ENCODE measurements at regions not wholly inside any gene's neighbourhood (a gene's known extent, or its start where the extent isn't known, plus 50 kb on each side); places are given as distances from the start of the nearest gene placed in this dataset.
"Not testable (repeated sequence)": the region's sequence is repeated elsewhere in the genome, so short reads cannot be mapped to it uniquely, and the experiment has no call there.

DNA sequence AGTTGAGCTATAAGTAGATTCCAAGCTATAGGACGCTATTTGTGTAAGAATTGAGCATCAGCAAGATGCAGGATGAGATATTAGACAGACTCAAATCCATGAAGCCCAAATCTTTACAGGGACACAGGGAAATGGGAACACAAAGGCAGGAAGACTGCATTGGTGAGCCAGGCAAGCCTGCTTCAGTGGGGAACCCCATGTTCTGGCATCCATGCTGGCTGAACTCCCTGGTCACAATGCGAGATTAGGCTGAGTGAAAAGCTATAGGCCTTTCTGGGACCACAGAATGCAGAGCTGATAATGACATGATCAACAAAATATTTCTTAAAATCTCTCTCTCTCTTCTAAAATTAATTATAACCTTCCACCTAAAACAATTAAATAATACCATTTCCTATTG lies 170.5 kb downstream of the CDC14C start:
- TF ChIP-seq, protein P1, sequence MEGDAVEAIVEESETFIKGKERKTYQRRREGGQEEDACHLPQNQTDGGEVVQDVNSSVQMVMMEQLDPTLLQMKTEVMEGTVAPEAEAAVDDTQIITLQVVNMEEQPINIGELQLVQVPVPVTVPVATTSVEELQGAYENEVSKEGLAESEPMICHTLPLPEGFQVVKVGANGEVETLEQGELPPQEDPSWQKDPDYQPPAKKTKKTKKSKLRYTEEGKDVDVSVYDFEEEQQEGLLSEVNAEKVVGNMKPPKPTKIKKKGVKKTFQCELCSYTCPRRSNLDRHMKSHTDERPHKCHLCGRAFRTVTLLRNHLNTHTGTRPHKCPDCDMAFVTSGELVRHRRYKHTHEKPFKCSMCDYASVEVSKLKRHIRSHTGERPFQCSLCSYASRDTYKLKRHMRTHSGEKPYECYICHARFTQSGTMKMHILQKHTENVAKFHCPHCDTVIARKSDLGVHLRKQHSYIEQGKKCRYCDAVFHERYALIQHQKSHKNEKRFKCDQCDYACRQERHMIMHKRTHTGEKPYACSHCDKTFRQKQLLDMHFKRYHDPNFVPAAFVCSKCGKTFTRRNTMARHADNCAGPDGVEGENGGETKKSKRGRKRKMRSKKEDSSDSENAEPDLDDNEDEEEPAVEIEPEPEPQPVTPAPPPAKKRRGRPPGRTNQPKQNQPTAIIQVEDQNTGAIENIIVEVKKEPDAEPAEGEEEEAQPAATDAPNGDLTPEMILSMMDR (conservative IDR thresholded peaks at IDR 0.05; ENCODE audit: control insufficient read depth, insufficient read depth, low read depth, low read length): no peak
- no peak for DNase-seq (ENCODE audit: low read depth)
- no peak overlapping the region for H3K4me3 ChIP-seq (ENCODE audit: control insufficient read depth, low read depth, low read length)

- TF ChIP-seq, protein P1 (conservative IDR thresholded peaks at IDR 0.05; ENCODE audit: control insufficient read depth, insufficient read depth, low read depth, low read length): no peak
- H3K4me3 ChIP-seq (ENCODE audit: control insufficient read depth, low read depth, low read length): no peak overlapping the region
- no peak for DNase-seq (ENCODE audit: low read depth)
These were observed 175.4 kb downstream of the CDC14C start for GRCh38 chr7:49099587-49100326.

DNA sequence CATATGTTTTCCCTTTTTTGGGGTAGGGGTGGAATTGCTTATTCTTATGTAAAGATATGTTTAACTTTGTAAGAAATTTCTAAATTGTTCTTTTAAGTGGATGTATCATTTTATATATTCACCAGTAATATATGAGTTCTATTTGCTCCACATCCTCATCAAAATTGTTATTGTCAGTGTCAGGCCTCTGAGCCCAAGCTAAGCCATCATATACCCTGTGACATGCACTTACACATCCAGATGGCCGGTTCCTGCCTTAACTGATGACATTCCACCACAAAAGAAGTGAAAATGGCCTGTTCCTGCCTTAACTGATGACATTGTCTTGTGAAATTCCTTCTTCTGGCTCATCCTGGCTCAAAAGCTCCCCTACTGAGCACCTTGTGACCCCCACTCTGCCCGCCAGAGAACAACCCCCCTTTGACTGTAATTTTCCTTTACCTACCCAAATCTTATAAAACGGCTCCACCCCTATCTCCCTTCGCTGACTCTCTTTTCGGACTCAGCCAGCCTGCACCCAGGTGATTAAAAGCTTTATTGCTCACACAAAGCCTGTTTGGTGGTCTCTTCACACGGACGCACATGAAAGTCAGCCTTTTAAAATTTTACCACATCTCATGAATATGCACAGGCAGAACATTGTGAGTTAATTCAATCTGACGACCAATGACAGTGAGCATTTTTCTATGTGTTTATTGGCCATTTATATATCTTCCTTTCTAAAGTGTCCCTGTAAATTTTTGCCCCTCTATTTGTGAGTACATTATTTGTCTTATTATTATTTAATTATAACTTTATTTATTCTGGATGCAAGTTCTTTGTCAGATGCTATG lies 176.8 kb downstream of the CDC14C start:
- not testable (repeated sequence) for DNase-seq (ENCODE audit: low read depth); H3K4me3 ChIP-seq (ENCODE audit: control insufficient read depth, low read depth, low read length)

DNA sequence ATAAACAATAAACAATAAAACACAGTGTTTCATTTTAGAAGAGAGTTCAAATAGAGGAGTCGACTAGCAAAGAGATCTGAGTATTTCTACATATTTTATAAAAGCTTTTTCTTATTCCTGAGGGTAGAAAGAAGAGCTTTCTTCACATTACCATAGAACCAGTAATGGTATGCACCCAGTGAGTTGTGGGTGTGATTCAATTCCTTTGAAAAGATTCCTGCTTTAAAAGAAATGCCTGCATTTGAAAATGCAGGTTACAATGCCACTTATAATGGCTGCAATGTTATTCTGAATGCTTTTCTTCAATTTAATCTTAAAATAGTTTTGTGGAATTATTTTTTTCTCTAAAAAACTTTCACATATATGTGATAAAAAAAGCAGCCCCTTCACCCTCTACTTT lies 178.1 kb downstream of the CDC14C start:
- H3K4me3 ChIP-seq (ENCODE audit: control insufficient read depth, low read depth, low read length): no peak overlapping the region
- no peak for DNase-seq (ENCODE audit: low read depth)
- TF ChIP-seq, protein P1 (conservative IDR thresholded peaks at IDR 0.05; ENCODE audit: control insufficient read depth, insufficient read depth, low read depth, low read length): no peak

GRCh38 chr7:49111706-49112105 lies 187.4 kb downstream of the CDC14C start:
- TF ChIP-seq, protein P1 (conservative IDR thresholded peaks at IDR 0.05; ENCODE audit: control insufficient read depth, insufficient read depth, low read depth, low read length): no peak
- DNase-seq (ENCODE audit: low read depth): no peak
- no peak overlapping the region for H3K4me3 ChIP-seq (ENCODE audit: control insufficient read depth, low read depth, low read length)

- DNase-seq (ENCODE audit: low read depth): no peak
- TF ChIP-seq, protein P1 (conservative IDR thresholded peaks at IDR 0.05; ENCODE audit: control insufficient read depth, insufficient read depth, low read depth, low read length): no peak
- no peak overlapping the region for H3K4me3 ChIP-seq (ENCODE audit: control insufficient read depth, low read depth, low read length)
These were observed 187.9 kb downstream of the CDC14C start for GRCh38 chr7:49112222-49112621.

GRCh38 chr7:49112647-49113046 lies 188.3 kb downstream of the CDC14C start:
- TF ChIP-seq, protein P1 (conservative IDR thresholded peaks at IDR 0.05; ENCODE audit: control insufficient read depth, insufficient read depth, low read depth, low read length): no peak
- H3K4me3 ChIP-seq (ENCODE audit: control insufficient read depth, low read depth, low read length): no peak overlapping the region
- no peak for DNase-seq (ENCODE audit: low read depth)

Measured in fibroblast of mammary gland (primary cell).